GM12878 (cell line): ENCODE measurements at regions not wholly inside any gene's neighbourhood (a gene's known extent, or its start where the extent isn't known, plus 50 kb on each side); places are given as distances from the start of the nearest gene placed in this dataset.

ENCODE experiments used
- ATAC-seq: fragments of 200-7000 bp; cut with Tn5 transposase; 3 replicates; pipeline ENCODE4 v1.9.1; 2020; ENCODE audit warnings: mild to moderate bottlenecking, moderate library complexity
- BruUV-seq: library from RNA; stranded (reverse); fragments of 400-500 nt; replicated peaks from 2 replicates; lab custom pipeline; 2021; lab: Mats Ljungman, UMichigan
- CTCF ChIA-PET: fragments of 300-600 bp; sonication (Branson Sonifier 250); formaldehyde crosslinking; extraction: SDS; loops from one replicate; lab custom pipeline; 2021; ENCODE audit warnings: inconsistent platforms; lab: Yijun Ruan, JAX
- POLR2A ChIA-PET: fragments of 350-600 bp; formaldehyde crosslinking; extraction: SDS; loops from one replicate; lab custom pipeline; 2021; ENCODE audit warnings: inconsistent platforms; lab: Charles Lee
- RAD21 ChIA-PET: fragments of 300-600 bp; sonication (Branson Sonifier 250); formaldehyde crosslinking; loops from one replicate; lab custom pipeline; 2023; ENCODE audit warnings: antibody characterized with exemption; ENCODE audit not compliant: unreplicated experiment; lab: Charles Lee
- SMC1A ChIA-PET: fragments of 300-600 bp; sonication (Branson Sonifier 250); formaldehyde crosslinking; loops from one replicate; lab custom pipeline; 2023; ENCODE audit not compliant: unreplicated experiment, uncharacterized antibody; lab: Charles Lee
- DNase-seq: peaks from one replicate; pipeline ENCODE4 v3.0.0-alpha.2; 2011; ENCODE audit warnings: low read depth, low spot score
- FAIRE-seq: peaks from 3 replicates; lab custom pipeline; 2011; peaks lifted over from hg19 to GRCh38; lab: Jason Lieb, UNC
- H2AFZ ChIP-seq: 2 replicates; pipeline ENCODE4 v1.6.0; 2011; ENCODE audit warnings: low read depth, low read length, control low read depth; ENCODE audit not compliant: control insufficient read depth
- H3K27ac ChIP-seq: 2 replicates; pipeline ENCODE4 v1.5.1; 2011; ENCODE audit warnings: control low read depth; ENCODE audit not compliant: control insufficient read depth, insufficient read depth
- H3K27me3 ChIP-seq, 2 experiments: replicated peaks in 1 of 2; 2 replicates each; pipeline versions ENCODE4 v1.6.0 to v1.6.1; 2011; ENCODE audit warnings: low read length in 1 of 2; ENCODE audit not compliant: control insufficient read depth in 2 of 2, insufficient read depth in 2 of 2
- H3K36me3 ChIP-seq, 2 experiments: 2 replicates each; pipeline ENCODE4 v1.5.1; 2011; ENCODE audit warnings: low read length in 1 of 2; ENCODE audit not compliant: control insufficient read depth in 2 of 2, insufficient read depth in 2 of 2
- H3K4me1 ChIP-seq: 2 replicates; pipeline ENCODE4 v1.6.1; 2011; ENCODE audit warnings: mild to moderate bottlenecking, low read length, moderate library complexity, mixed read lengths; ENCODE audit not compliant: control insufficient read depth, insufficient read depth
- H3K4me2 ChIP-seq: 2 replicates; pipeline ENCODE4 v1.6.0; 2011; ENCODE audit warnings: control low read depth; ENCODE audit not compliant: control insufficient read depth, insufficient read depth
- H3K4me3 ChIP-seq: fragments of 200-600 bp; sonication (generic); 2 replicates; pipeline ENCODE4 v1.5.1; 2016
- H3K79me2 ChIP-seq: 2 replicates; pipeline ENCODE4 v1.6.0; 2011; ENCODE audit warnings: low read length; ENCODE audit not compliant: control insufficient read depth, insufficient read depth
- H3K9ac ChIP-seq: 2 replicates; pipeline ENCODE4 v1.8.0; 2011; ENCODE audit warnings: low read length, control low read depth, mixed read lengths; ENCODE audit not compliant: control insufficient read depth, insufficient read depth
- H3K9me3 ChIP-seq: replicated peaks from 3 replicates; pipeline ENCODE4 v1.5.1; 2011; ENCODE audit warnings: mild to moderate bottlenecking, low read length; ENCODE audit not compliant: control insufficient read depth, insufficient read depth
- H4K20me1 ChIP-seq: 2 replicates; pipeline ENCODE4 v1.6.0; 2011; ENCODE audit not compliant: control insufficient read depth, insufficient read depth
- ATF3 ChIP-seq: IDR thresholded peaks from 2 replicates; pipeline ENCODE4 v1.6.1; 2011; ENCODE audit warnings: low read depth, mild to moderate bottlenecking, low read length, moderate library complexity, borderline replicate concordance; ENCODE audit errors: extremely low read depth
- CHD4 ChIP-seq: fragments of 200-600 bp; sonication (generic); IDR thresholded peaks from 2 replicates; pipeline ENCODE4 v1.6.1; 2016; ENCODE audit warnings: mild to moderate bottlenecking
- FOS ChIP-seq: IDR thresholded peaks from 3 replicates; pipeline ENCODE4 v1.6.1; 2011; ENCODE audit warnings: borderline replicate concordance; ENCODE audit not compliant: insufficient read length; ENCODE audit errors: extremely low read depth
- GABPA ChIP-seq: IDR thresholded peaks from 2 replicates; pipeline ENCODE4 v1.6.1; 2014; ENCODE audit warnings: antibody characterized with exemption, low read depth, mild to moderate bottlenecking, inconsistent platforms
- HDAC2 ChIP-seq: fragments of 200-600 bp; sonication (generic); IDR thresholded peaks from 2 replicates; pipeline ENCODE4 v1.6.1; 2017
- IKZF1 ChIP-seq: fragments of 450-650 bp; conservative IDR thresholded peaks from 2 replicates; pipeline ENCODE4 v1.6.1; 2017; ENCODE audit warnings: antibody characterized with exemption, mild to moderate bottlenecking
- JUNB ChIP-seq: IDR thresholded peaks from 2 replicates; pipeline ENCODE4 v1.6.1; 2016; ENCODE audit warnings: antibody characterized with exemption, mild to moderate bottlenecking
- RFX5 ChIP-seq: IDR thresholded peaks from 2 replicates; pipeline ENCODE4 v1.6.1; 2011; ENCODE audit warnings: low read depth, low read length, improper control_type of control experiment
- SP1 ChIP-seq: IDR thresholded peaks from one replicate; pipeline ENCODE4 v1.6.1; 2011; ENCODE audit warnings: low read depth, low read length
- WGBS: methylation state at CpG from one replicate; pipeline ENCODE4 v1.1.6; 2016; ENCODE audit warnings: low lambda C conversion rate; ENCODE audit not compliant: insufficient replicate concordance, insufficient coverage; ENCODE audit errors: missing lambda C conversion rate; 5-methylcytosine and 5-hydroxymethylcytosine counted together
- in situ Hi-C: fragments of 300-500 bp; cut with MboI; formaldehyde crosslinking; loops from 9 replicates; pipeline ENCODE4 v1.14.3; 2018; ENCODE audit warnings: mixed read lengths
- intact Hi-C: fragments of 100-400 bp; cut with micrococcal nuclease; formaldehyde crosslinking; loops from one replicate; pipeline ENCODE4 v1.14.2; 2022; ENCODE audit not compliant: unreplicated experiment

- no peak overlapping the region for H3K9ac ChIP-seq
- no peak for FAIRE-seq
- no peaks in the 10 kb centered on the region for H4K20me1 ChIP-seq
- no peaks in the 10 kb centered on the region for H3K36me3 ChIP-seq
- H3K4me1 ChIP-seq = no peaks in the 10 kb centered on the region
- BruUV-seq = no TSS peak
- no peak overlapping the region for H2AFZ ChIP-seq
- no peak for DNase-seq
- CTCF ChIA-PET = no interaction called here
- no peaks in the 10 kb centered on the region for H3K79me2 ChIP-seq
- H3K4me3 ChIP-seq = no peak overlapping the region
- no peaks in the 10 kb centered on the region for H3K9me3 ChIP-seq
- intact Hi-C loops = no loop called here
- TF ChIP-seq CHD4 = no peak
- no peak for TF ChIP-seq IKZF1
- TF ChIP-seq SP1 = no peak
- TF ChIP-seq GABPA = no peak
- no peak for TF ChIP-seq HDAC2
- no peak for TF ChIP-seq JUNB
- no peak for TF ChIP-seq RFX5
- no peak for TF ChIP-seq ATF3
- TF ChIP-seq FOS = no peak
- no peak overlapping the region for H3K4me2 ChIP-seq
- 24% methylated on average over 32 of the region's 33 CpGs for WGBS
- H3K27ac ChIP-seq = no peak overlapping the region
- SMC1A ChIA-PET = no interaction called here
- POLR2A ChIA-PET = no interaction called here
- RAD21 ChIA-PET = no interaction called here
- no peaks in the 10 kb centered on the region for H3K27me3 ChIP-seq
- in situ Hi-C loops = no loop called here
- ATAC-seq = no peak
These were observed 108.9 kb upstream of the PPP1R26 start for GRCh38 chr9:135370411-135371375.
